Lower leg skin (tissue), 3 donors: ENCODE measurements at regions not wholly inside any gene's neighbourhood (a gene's known extent, or its start where the extent isn't known, plus 50 kb on each side); places are given as distances from the start of the nearest gene placed in this dataset.

Experiments used
- POLR2A ChIP-seq, 2 donors: fragments of 450-650 bp; IDR thresholded peaks; one replicate each; pipeline ENCODE4 v1.6.1; 2016 to 2017; ENCODE audit warnings: antibody characterized with exemption in 2 of 2, mild to moderate bottlenecking in 1 of 2, moderate library complexity in 1 of 2
- TF ChIP-seq, protein P1 (sequence below), 3 donors: fragments of 450-650 bp; IDR thresholded peaks; one replicate each; pipeline ENCODE4 v1.5.1; 2016; ENCODE audit warnings: antibody characterized with exemption in 3 of 3, mild to moderate bottlenecking in 3 of 3, moderate library complexity in 2 of 3

DNA sequence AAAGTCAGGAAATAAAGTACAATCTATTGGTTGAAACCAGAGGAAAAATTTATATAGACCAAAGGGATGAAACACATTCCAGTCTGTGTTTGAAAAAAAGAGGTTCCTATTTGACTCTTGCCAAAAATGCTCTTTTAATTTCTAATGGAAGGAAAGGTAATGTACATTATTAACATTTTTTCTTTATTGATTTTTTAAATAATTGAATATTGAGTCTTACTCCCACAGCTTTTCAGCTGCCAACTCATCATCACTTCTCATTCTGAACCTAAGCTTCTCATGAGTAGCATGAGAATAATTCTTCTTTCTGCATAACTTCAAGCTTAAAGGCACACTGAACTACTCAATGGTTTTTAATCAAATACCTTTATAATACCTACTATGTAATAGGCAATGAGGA lies 49.8 kb upstream of the FHIP2A start:
- TF ChIP-seq, protein P1, sequence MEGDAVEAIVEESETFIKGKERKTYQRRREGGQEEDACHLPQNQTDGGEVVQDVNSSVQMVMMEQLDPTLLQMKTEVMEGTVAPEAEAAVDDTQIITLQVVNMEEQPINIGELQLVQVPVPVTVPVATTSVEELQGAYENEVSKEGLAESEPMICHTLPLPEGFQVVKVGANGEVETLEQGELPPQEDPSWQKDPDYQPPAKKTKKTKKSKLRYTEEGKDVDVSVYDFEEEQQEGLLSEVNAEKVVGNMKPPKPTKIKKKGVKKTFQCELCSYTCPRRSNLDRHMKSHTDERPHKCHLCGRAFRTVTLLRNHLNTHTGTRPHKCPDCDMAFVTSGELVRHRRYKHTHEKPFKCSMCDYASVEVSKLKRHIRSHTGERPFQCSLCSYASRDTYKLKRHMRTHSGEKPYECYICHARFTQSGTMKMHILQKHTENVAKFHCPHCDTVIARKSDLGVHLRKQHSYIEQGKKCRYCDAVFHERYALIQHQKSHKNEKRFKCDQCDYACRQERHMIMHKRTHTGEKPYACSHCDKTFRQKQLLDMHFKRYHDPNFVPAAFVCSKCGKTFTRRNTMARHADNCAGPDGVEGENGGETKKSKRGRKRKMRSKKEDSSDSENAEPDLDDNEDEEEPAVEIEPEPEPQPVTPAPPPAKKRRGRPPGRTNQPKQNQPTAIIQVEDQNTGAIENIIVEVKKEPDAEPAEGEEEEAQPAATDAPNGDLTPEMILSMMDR (IDR thresholded peaks at IDR 0.05): no peak
- no peak for TF ChIP-seq POLR2A (IDR thresholded peaks at IDR 0.05)
